GM19372 (cell line): ENCODE measurements at regions not wholly inside any gene's neighbourhood (a gene's known extent, or its start where the extent isn't known, plus 50 kb on each side); places are given as distances from the start of the nearest gene placed in this dataset.

ENCODE experiments used
- ATAC-seq: cut with Tn5 transposase; IDR thresholded peaks from one replicate; pipeline ENCODE4 v1.9.1; 2021; ENCODE audit warnings: mild to moderate bottlenecking, low read depth, moderate library complexity; ENCODE audit not compliant: unreplicated experiment

- no peak for ATAC-seq
Observed at GRCh38 chr1:218625393-218625792, 280.3 kb downstream of the TGFB2 start.

GRCh38 chr1:218633238-218633988 is 288.3 kb downstream of the TGFB2 start:
- no peak for ATAC-seq

GRCh38 chr1:218634212-218634611 is 289.1 kb downstream of the TGFB2 start:
- no peak for ATAC-seq

- no peak for ATAC-seq
Observed at GRCh38 chr1:218636548-218636947, 291.4 kb downstream of the TGFB2 start.

- no peak for ATAC-seq
Observed at GRCh38 chr1:218640173-218640572, 295.0 kb downstream of the TGFB2 start.

- ATAC-seq, result no peak
Observed at GRCh38 chr1:218642033-218642948, 297.2 kb downstream of the TGFB2 start.

- ATAC-seq, result no peak
Observed at GRCh38 chr1:218643281-218643680, 298.1 kb downstream of the TGFB2 start.

GRCh38 chr1:218643926-218644325 is 298.8 kb downstream of the TGFB2 start:
- no peak for ATAC-seq

- ATAC-seq, result no peak
Observed at GRCh38 chr1:218646288-218646687, 301.2 kb downstream of the TGFB2 start.

GRCh38 chr1:218656301-218657037 is 311.3 kb downstream of the TGFB2 start:
- ATAC-seq, result no peak

GRCh38 chr1:218658269-218658668 is 313.1 kb downstream of the TGFB2 start:
- ATAC-seq, result no peak

GRCh38 chr1:218658899-218659298 is 313.8 kb downstream of the TGFB2 start:
- ATAC-seq, result no peak

- no peak for ATAC-seq
Observed at GRCh38 chr1:218659911-218660677, 315.0 kb downstream of the TGFB2 start.

GRCh38 chr1:218660678-218661053 is 315.5 kb downstream of the TGFB2 start:
- no peak for ATAC-seq

- ATAC-seq, result no peak
Observed at GRCh38 chr1:218661411-218661810, 316.3 kb downstream of the TGFB2 start.

GRCh38 chr1:218664385-218665170 is 319.4 kb downstream of the TGFB2 start:
- ATAC-seq, result no peak

GRCh38 chr1:218665221-218665620 is 320.1 kb downstream of the TGFB2 start:
- ATAC-seq, result no peak

GRCh38 chr1:218666263-218666662 is 321.1 kb downstream of the TGFB2 start:
- ATAC-seq, result no peak

- ATAC-seq, result no peak
Observed at GRCh38 chr1:218667781-218668516, 322.8 kb downstream of the TGFB2 start.
